ENCODE measurements at regions not wholly inside any gene's neighbourhood (a gene's known extent, or its start where the extent isn't known, plus 50 kb on each side); places are given as distances from the start of the nearest gene placed in this dataset.

DNA sequence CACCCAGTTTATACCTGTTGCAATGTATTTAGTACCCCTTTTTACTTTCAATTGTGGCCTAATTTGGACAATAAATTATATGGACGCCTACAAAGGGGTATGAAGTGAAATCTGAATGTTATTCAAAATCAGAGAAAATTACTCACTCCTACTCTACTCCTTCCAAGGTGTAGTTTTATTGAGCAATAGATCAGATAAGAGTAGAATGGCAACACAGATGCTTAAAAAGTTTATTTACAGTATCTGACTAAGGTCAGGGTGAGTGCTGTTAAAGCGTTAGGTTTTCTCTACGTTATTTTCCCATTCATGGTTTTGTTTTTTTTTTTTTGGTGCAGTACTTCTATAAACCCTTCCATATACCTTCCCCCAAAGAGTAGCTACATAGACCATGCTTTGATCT is 805.6 kb downstream of the KCNA4 start:
- DNase-seq (ENCODE audit: low read depth, low spot score), result no peak
- H3K27ac ChIP-seq (ENCODE audit: low read depth, low read length), result no peak overlapping the region
- RAD21 ChIA-PET (ENCODE audit: low non-redundant PET in 1 of 2, low total read pairs in 2 of 2, uncharacterized antibody in 2 of 2, unreplicated experiment in 2 of 2), result no interaction called here
- POLR2A ChIA-PET, result no interaction called here
- no peaks in the 10 kb centered on the region for H3K27me3 ChIP-seq (ENCODE audit: insufficient read depth, low read length)
- no peak for ATAC-seq
- H3K9ac ChIP-seq (ENCODE audit: low read length), result no peak overlapping the region
- no peaks in the 10 kb centered on the region for H3K36me3 ChIP-seq (ENCODE audit: control insufficient read depth in 1 of 2, insufficient read depth in 2 of 2, low read length in 2 of 2)
- H4K20me1 ChIP-seq (ENCODE audit: insufficient read depth), result no peaks in the 10 kb centered on the region
- TF ChIP-seq ELF1 (IDR thresholded peaks at IDR 0.05; ENCODE audit: borderline replicate concordance, low read depth) (no peak), YY1 (IDR thresholded peaks at IDR 0.05; ENCODE audit: extremely low read depth, insufficient replicate concordance, low read depth, low read length) (no peak), POLR2A (IDR thresholded peaks at IDR 0.05; ENCODE audit: borderline replicate concordance, extremely low read depth, insufficient read depth, insufficient read length) (no peak), SIN3A (IDR thresholded peaks at IDR 0.05; ENCODE audit: low read depth) (no peak), CBX3 (IDR thresholded peaks at IDR 0.05; ENCODE audit: low read depth) (no peak), FOSL1 (IDR thresholded peaks at IDR 0.05; ENCODE audit: low read depth) (no peak), ZBTB33 (IDR thresholded peaks at IDR 0.05; ENCODE audit: extremely low read depth, insufficient replicate concordance, low read length) (no peak), RAD21 (IDR thresholded peaks at IDR 0.05; ENCODE audit: low read depth) (no peak), ZNF274 (IDR thresholded peaks at IDR 0.05; ENCODE audit: low read depth, low read length) (no peak), TCF7L2 (IDR thresholded peaks at IDR 0.05; ENCODE audit: borderline replicate concordance, extremely low read depth, insufficient read depth, insufficient read length) (no peak), MAX (IDR thresholded peaks at IDR 0.05) (no peak), REST (IDR thresholded peaks at IDR 0.05; ENCODE audit: low read depth) (no peak)
- no peaks in the 10 kb centered on the region for H3K9me2 ChIP-seq (ENCODE audit: insufficient read depth)
- no peaks in the 10 kb centered on the region for H3K9me3 ChIP-seq (ENCODE audit: control insufficient read depth in 1 of 2, insufficient read depth in 1 of 2, low read depth in 1 of 2, low read length in 2 of 2)
- H2AFZ ChIP-seq (ENCODE audit: low read depth, low read length, poor library complexity, severe bottlenecking), result no peak overlapping the region
- BruUV-seq (replicated peaks), result no TSS peak
- no peaks in the 10 kb centered on the region for H3K4me1 ChIP-seq (ENCODE audit: control insufficient read depth in 1 of 2, insufficient read depth in 2 of 2, low read length in 2 of 2)
- no peaks in the 10 kb centered on the region for H3K79me2 ChIP-seq (ENCODE audit: insufficient read depth, low read length)
- H3K4me2 ChIP-seq (ENCODE audit: low read length), result no peak overlapping the region
- intact Hi-C loops (cut with micrococcal nuclease), result no loop called here
- H3K4me3 ChIP-seq (replicated peaks in 1 of 2; ENCODE audit: low read depth in 1 of 2, low read length in 2 of 2), result no peak overlapping the region
- CTCF ChIA-PET, result no interaction called here
